ENCODE measurements at regions not wholly inside any gene's neighbourhood (a gene's known extent, or its start where the extent isn't known, plus 50 kb on each side); places are given as distances from the start of the nearest gene placed in this dataset.

GRCh38 chr21:26717146-26717739 lies 128.0 kb downstream of the ADAMTS1 start:
- intact Hi-C loops (cut with micrococcal nuclease), result loop anchor here (1.0 to 5.0 kb wide), 3 partner anchors 820 to 1109 kb away; no protein-coding TSS in a partner anchor
- H3K4me3 Mint-ChIP-seq (ENCODE audit: low read depth), result no peak overlapping the region
- no peaks in the 10 kb centered on the region for H3K36me3 Mint-ChIP-seq (ENCODE audit: low read depth)
- no peaks in the 10 kb centered on the region for H3K9me3 Mint-ChIP-seq
- H3K4me1 Mint-ChIP-seq (ENCODE audit: low read depth), result no peaks in the 10 kb centered on the region
- no peaks in the 10 kb centered on the region for H3K27me3 Mint-ChIP-seq (ENCODE audit: low read depth)
- no peak overlapping the region for H3K27ac Mint-ChIP-seq
- DNase-seq (ENCODE audit: low spot score), result no peak

GRCh38 chr21:26715878-26716506 lies 129.2 kb downstream of the ADAMTS1 start:
- H3K4me1 Mint-ChIP-seq (ENCODE audit: low read depth), result no peaks in the 10 kb centered on the region
- H3K4me3 Mint-ChIP-seq (ENCODE audit: low read depth), result no peak overlapping the region
- H3K9me3 Mint-ChIP-seq, result no peaks in the 10 kb centered on the region
- intact Hi-C loops (cut with micrococcal nuclease), result loop anchor here (5.0 kb wide), 1 partner anchor 819 kb away; no protein-coding TSS in a partner anchor
- H3K27ac Mint-ChIP-seq, result no peak overlapping the region
- H3K27me3 Mint-ChIP-seq (ENCODE audit: low read depth), result no peaks in the 10 kb centered on the region
- no peaks in the 10 kb centered on the region for H3K36me3 Mint-ChIP-seq (ENCODE audit: low read depth)
- no peak for DNase-seq (ENCODE audit: low spot score)

GRCh38 chr21:26715116-26715515 lies 130.1 kb downstream of the ADAMTS1 start:
- Mint-ChIP-seq H3K36me3 (ENCODE audit: low read depth) (no peaks in the 10 kb centered on the region), H3K9me3 (no peaks in the 10 kb centered on the region), H3K4me3 (ENCODE audit: low read depth) (no peak overlapping the region), H3K27me3 (ENCODE audit: low read depth) (no peaks in the 10 kb centered on the region), H3K4me1 (ENCODE audit: low read depth) (no peaks in the 10 kb centered on the region), H3K27ac (no peak overlapping the region)
- intact Hi-C loops (cut with micrococcal nuclease), result loop anchor here (5.0 kb wide), 1 partner anchor 818 kb away; no protein-coding TSS in a partner anchor
- DNase-seq (ENCODE audit: low spot score), result no peak

- H3K4me3 Mint-ChIP-seq (ENCODE audit: low read depth), result no peak overlapping the region
- peaks cover 3% of the 10 kb centered on the region for H3K4me1 Mint-ChIP-seq (ENCODE audit: low read depth)
- DNase-seq (ENCODE audit: low spot score), result no peak
- H3K36me3 Mint-ChIP-seq (ENCODE audit: low read depth), result no peaks in the 10 kb centered on the region
- H3K27ac Mint-ChIP-seq, result no peak overlapping the region
- H3K9me3 Mint-ChIP-seq, result no peaks in the 10 kb centered on the region
- intact Hi-C loops (cut with micrococcal nuclease), result no loop called here
- no peaks in the 10 kb centered on the region for H3K27me3 Mint-ChIP-seq (ENCODE audit: low read depth)
Measured at GRCh38 chr21:26710155-26710554, 135.1 kb downstream of the ADAMTS1 start.

- H3K9me3 Mint-ChIP-seq, result no peaks in the 10 kb centered on the region
- H3K4me3 Mint-ChIP-seq (ENCODE audit: low read depth), result no peak overlapping the region
- peaks cover 3% of the 10 kb centered on the region for H3K4me1 Mint-ChIP-seq (ENCODE audit: low read depth)
- intact Hi-C loops (cut with micrococcal nuclease), result no loop called here
- no peak for DNase-seq (ENCODE audit: low spot score)
- H3K27ac Mint-ChIP-seq, result no peak overlapping the region
- H3K36me3 Mint-ChIP-seq (ENCODE audit: low read depth), result no peaks in the 10 kb centered on the region
- H3K27me3 Mint-ChIP-seq (ENCODE audit: low read depth), result no peaks in the 10 kb centered on the region
Measured at GRCh38 chr21:26709090-26709489, 136.0 kb upstream of the CYYR1 start.

- Mint-ChIP-seq H3K27me3 (ENCODE audit: low read depth) (no peaks in the 10 kb centered on the region), H3K4me1 (ENCODE audit: low read depth) (peaks cover 3% of the 10 kb centered on the region)
Measured at GRCh38 chr21:26708223-26708800, 135.2 kb upstream of the CYYR1 start.

GRCh38 chr21:26707246-26707645 lies 134.2 kb upstream of the CYYR1 start:
- no peak for DNase-seq (ENCODE audit: low spot score)
- Mint-ChIP-seq H3K9me3 (no peaks in the 10 kb centered on the region), H3K27ac (no peak overlapping the region), H3K27me3 (ENCODE audit: low read depth) (no peaks in the 10 kb centered on the region), H3K36me3 (ENCODE audit: low read depth) (no peaks in the 10 kb centered on the region), H3K4me3 (ENCODE audit: low read depth) (no peak overlapping the region), H3K4me1 (ENCODE audit: low read depth) (peaks cover 3% of the 10 kb centered on the region)
- intact Hi-C loops (cut with micrococcal nuclease), result no loop called here

More at GRCh38 chr21:26708223-26708800, 135.2 kb upstream of the CYYR1 start:
- intact Hi-C loops (cut with micrococcal nuclease), result no loop called here
- no peak for DNase-seq (ENCODE audit: low spot score)
- H3K4me3 Mint-ChIP-seq (ENCODE audit: low read depth), result no peak overlapping the region
- H3K9me3 Mint-ChIP-seq, result no peaks in the 10 kb centered on the region
- H3K36me3 Mint-ChIP-seq (ENCODE audit: low read depth), result no peaks in the 10 kb centered on the region
- H3K27ac Mint-ChIP-seq, result no peak overlapping the region

GRCh38 chr21:26698416-26698815 lies 125.3 kb upstream of the CYYR1 start:
- no peak for DNase-seq (ENCODE audit: low spot score)
- Mint-ChIP-seq H3K27me3 (ENCODE audit: low read depth) (peaks cover 2% of the 10 kb centered on the region), H3K27ac (no peak overlapping the region), H3K9me3 (no peaks in the 10 kb centered on the region), H3K4me1 (ENCODE audit: low read depth) (no peaks in the 10 kb centered on the region), H3K4me3 (ENCODE audit: low read depth) (no peak overlapping the region), H3K36me3 (ENCODE audit: low read depth) (no peaks in the 10 kb centered on the region)
- intact Hi-C loops (cut with micrococcal nuclease), result no loop called here

GRCh38 chr21:26691416-26691815 lies 118.3 kb upstream of the CYYR1 start:
- no peak overlapping the region for H3K4me3 Mint-ChIP-seq (ENCODE audit: low read depth)
- no peaks in the 10 kb centered on the region for H3K4me1 Mint-ChIP-seq (ENCODE audit: low read depth)
- no peaks in the 10 kb centered on the region for H3K36me3 Mint-ChIP-seq (ENCODE audit: low read depth)
- DNase-seq (ENCODE audit: low spot score), result no peak
- no peak overlapping the region for H3K27ac Mint-ChIP-seq
- H3K9me3 Mint-ChIP-seq, result no peaks in the 10 kb centered on the region
- intact Hi-C loops (cut with micrococcal nuclease), result no loop called here
- H3K27me3 Mint-ChIP-seq (ENCODE audit: low read depth), result peaks cover 1% of the 10 kb centered on the region

- peaks cover 2% of the 10 kb centered on the region for H3K4me1 Mint-ChIP-seq (ENCODE audit: low read depth)
Measured at GRCh38 chr21:26686705-26687104, 113.6 kb upstream of the CYYR1 start.

GRCh38 chr21:26686278-26686677 lies 113.2 kb upstream of the CYYR1 start:
- Mint-ChIP-seq H3K27ac (no peak overlapping the region), H3K4me1 (ENCODE audit: low read depth) (peaks cover 2% of the 10 kb centered on the region), H3K36me3 (ENCODE audit: low read depth) (no peaks in the 10 kb centered on the region), H3K9me3 (no peaks in the 10 kb centered on the region), H3K27me3 (ENCODE audit: low read depth) (no peaks in the 10 kb centered on the region), H3K4me3 (ENCODE audit: low read depth) (no peak overlapping the region)
- DNase-seq (ENCODE audit: low spot score), result no peak
- intact Hi-C loops (cut with micrococcal nuclease), result no loop called here

More at GRCh38 chr21:26686705-26687104, 113.6 kb upstream of the CYYR1 start:
- Mint-ChIP-seq H3K27ac (no peak overlapping the region), H3K4me3 (ENCODE audit: low read depth) (no peak overlapping the region), H3K9me3 (no peaks in the 10 kb centered on the region), H3K27me3 (ENCODE audit: low read depth) (no peaks in the 10 kb centered on the region), H3K36me3 (ENCODE audit: low read depth) (no peaks in the 10 kb centered on the region)
- intact Hi-C loops (cut with micrococcal nuclease), result no loop called here
- no peak for DNase-seq (ENCODE audit: low spot score)

- Mint-ChIP-seq H3K27me3 (ENCODE audit: low read depth) (no peaks in the 10 kb centered on the region), H3K27ac (no peak overlapping the region), H3K9me3 (no peaks in the 10 kb centered on the region), H3K4me1 (ENCODE audit: low read depth) (peaks cover 2% of the 10 kb centered on the region), H3K4me3 (ENCODE audit: low read depth) (no peak overlapping the region), H3K36me3 (ENCODE audit: low read depth) (no peaks in the 10 kb centered on the region)
- no peak for DNase-seq (ENCODE audit: low spot score)
- intact Hi-C loops (cut with micrococcal nuclease), result no loop called here
Measured at GRCh38 chr21:26684889-26685288, 111.8 kb upstream of the CYYR1 start.

GRCh38 chr21:26683996-26684395 lies 110.9 kb upstream of the CYYR1 start:
- Mint-ChIP-seq H3K4me1 (ENCODE audit: low read depth) (peaks cover 2% of the 10 kb centered on the region), H3K36me3 (ENCODE audit: low read depth) (no peaks in the 10 kb centered on the region), H3K27ac (no peak overlapping the region), H3K27me3 (ENCODE audit: low read depth) (no peaks in the 10 kb centered on the region), H3K9me3 (no peaks in the 10 kb centered on the region), H3K4me3 (ENCODE audit: low read depth) (no peak overlapping the region)
- intact Hi-C loops (cut with micrococcal nuclease), result no loop called here
- DNase-seq (ENCODE audit: low spot score), result no peak

Data from activated T-helper 2 cell treated with anti-CD3 and anti-CD28 coated beads, Interferon-gamma antibody, Interleukin-2, Interleukin-4, amounts not matched to agents 10 μg/mL and 5 μg/mL and 100 μg/mL, durations not matched to agents 14 hours and 24 hours and 36 hours (primary cell).